K562 (cell line): ENCODE measurements at regions not wholly inside any gene's neighbourhood (a gene's known extent, or its start where the extent isn't known, plus 50 kb on each side); places are given as distances from the start of the nearest gene placed in this dataset.
A peak's percentile ranks its signal among the peaks of the same experiment; 100 is the strongest.

Source experiments
- ATAC-seq: fragments of 200-7000 bp; cut with Tn5 transposase; 3 replicates; pipeline ENCODE4 v1.9.1; 2020; ENCODE audit warnings: moderate library complexity
- BruUV-seq: library from RNA; stranded (reverse); fragments of 400-500 nt; replicated peaks from 2 replicates; lab custom pipeline; 2021; lab: Mats Ljungman, UMichigan
- CTCF ChIA-PET: fragments of 300-600 bp; formaldehyde crosslinking; extraction: SDS; loops from one replicate; lab custom pipeline; 2021; ENCODE audit warnings: low intra/inter-chr PET ratio; lab: Yijun Ruan, JAX
- POLR2A ChIA-PET: fragments of 300-600, 350-650 bp; sonication (Branson Sonifier 250); formaldehyde crosslinking; extraction: SDS; loops from one replicate; lab custom pipeline; 2021; ENCODE audit warnings: antibody characterized with exemption, inconsistent platforms; lab: Yijun Ruan, JAX
- DNase-seq, 4 experiments: peaks; one replicate each; pipeline versions ENCODE4 v3.0.0 to v3.0.0-alpha.2; 2011 to 2018; ENCODE audit warnings: low spot score in 3 of 4, mixed read lengths in 3 of 4; ENCODE audit errors: extremely low read depth in 1 of 4
- FAIRE-seq: peaks from 2 replicates; lab custom pipeline; 2011; peaks lifted over from hg19 to GRCh38; lab: Jason Lieb, UNC
- H2AFZ ChIP-seq: 2 replicates; pipeline ENCODE4 v1.6.0; 2011; ENCODE audit warnings: low read depth, low read length, control low read depth, inconsistent platforms
- H3K27ac ChIP-seq: fragments of 200-600 bp; 3 replicates; pipeline ENCODE4 v1.8.0; 2011; ENCODE audit warnings: low read depth, mild to moderate bottlenecking, control low read depth, inconsistent platforms, low read length, moderate library complexity, mixed read lengths; ENCODE audit errors: extremely low read depth
- H3K27me3 ChIP-seq, 2 experiments: fragments of 300-600 bp in 1 of 2; 2 replicates in 1 of 2; 3 replicates in 1 of 2; pipeline versions ENCODE4 v1.6.0 to v1.8.0; 2011; ENCODE audit warnings: inconsistent platforms in 2 of 2, low read length in 2 of 2, mild to moderate bottlenecking in 1 of 2, mixed read lengths in 1 of 2, moderate library complexity in 1 of 2; ENCODE audit not compliant: control insufficient read depth in 2 of 2, insufficient read depth in 2 of 2
- H3K36me3 ChIP-seq: fragments of 300-600 bp; 3 replicates; pipeline ENCODE4 v1.8.0; 2011; ENCODE audit warnings: mild to moderate bottlenecking, low read length, inconsistent platforms; ENCODE audit not compliant: control insufficient read depth, insufficient read depth
- H3K4me1 ChIP-seq, 2 experiments: fragments of 200-600 bp in 1 of 2; replicated peaks in 1 of 2; 2 replicates in 1 of 2; 3 replicates in 1 of 2; pipeline versions ENCODE4 v1.5.1 to v1.8.0; 2011; ENCODE audit warnings: inconsistent platforms in 2 of 2, low read length in 2 of 2, mild to moderate bottlenecking in 1 of 2, mixed read lengths in 1 of 2, moderate library complexity in 1 of 2; ENCODE audit not compliant: control insufficient read depth in 2 of 2, insufficient read depth in 2 of 2
- H3K4me2 ChIP-seq: 2 replicates; pipeline ENCODE4 v1.6.1; 2011; ENCODE audit warnings: low read length, control low read depth, inconsistent platforms, mixed read lengths; ENCODE audit not compliant: insufficient read depth
- H3K4me3 ChIP-seq: fragments of 200-600 bp; sonication (generic), shearing (Covaris generic); 2 replicates; pipeline ENCODE4 v1.5.1; 2016; ENCODE audit warnings: control low read depth, inconsistent platforms
- H3K79me2 ChIP-seq: fragments of 200-600 bp; 3 replicates; pipeline ENCODE4 v1.8.0; 2011; ENCODE audit warnings: low read length, inconsistent platforms; ENCODE audit not compliant: control insufficient read depth, insufficient read depth
- H3K9ac ChIP-seq, 2 experiments: 2 replicates each; pipeline versions ENCODE4 v1.6.0 to v1.6.1; 2011; ENCODE audit warnings: low read depth in 2 of 2, low read length in 2 of 2, control low read depth in 1 of 2, inconsistent platforms in 1 of 2, mild to moderate bottlenecking in 1 of 2, mixed read lengths in 1 of 2; ENCODE audit not compliant: insufficient read depth in 1 of 2
- H3K9me1 ChIP-seq: one replicate; pipeline ENCODE4 v1.6.0; 2011; ENCODE audit warnings: inconsistent platforms, mild to moderate bottlenecking, low read length, moderate library complexity; ENCODE audit not compliant: control insufficient read depth, insufficient read depth
- H3K9me3 ChIP-seq: replicated peaks from 2 replicates; pipeline ENCODE4 v1.5.1; 2011; ENCODE audit warnings: low read depth, low read length, inconsistent platforms; ENCODE audit not compliant: control insufficient read depth, insufficient read depth
- H4K20me1 ChIP-seq: replicated peaks from 2 replicates; pipeline ENCODE4 v1.6.1; 2011; ENCODE audit warnings: low read length, inconsistent platforms, mixed read lengths; ENCODE audit not compliant: control insufficient read depth, insufficient read depth
- ELF1 ChIP-seq: fragments of 200-800 bp; sonication (Bioruptor generic); IDR thresholded peaks from 2 replicates; pipeline ENCODE4 v1.6.1; 2016; ENCODE audit warnings: missing genetic modification characterization, missing compliant biosample characterization
- HSF4 ChIP-seq: fragments of 250-450 bp; sonication (Bioruptor Pico); IDR thresholded peaks from 2 replicates; pipeline ENCODE4 v2.1.2; 2022; ENCODE audit warnings: mild to moderate bottlenecking, moderate library complexity, borderline replicate concordance
- ZMIZ1 ChIP-seq, 2 experiments: fragments of 150-350 bp in 1 of 2; IDR thresholded peaks; 2 replicates each; pipeline ENCODE4 v1.6.1; 2012 to 2016; ENCODE audit warnings: low read depth in 2 of 2, low read length in 2 of 2, mild to moderate bottlenecking in 1 of 2, moderate library complexity in 1 of 2
- ZNF316 ChIP-seq: fragments of 450-650 bp; IDR thresholded peaks from 2 replicates; pipeline ENCODE4 v1.6.1; 2016
- WGBS: fragments of 100-300 bp; shearing (Covaris generic); methylation state at CpG from one replicate; pipeline ENCODE4 v1.1.6; 2016; ENCODE audit warnings: low coverage, mixed read lengths; ENCODE audit not compliant: insufficient coverage; ENCODE audit errors: missing lambda C conversion rate; 5-methylcytosine and 5-hydroxymethylcytosine counted together
- in situ Hi-C: fragments of 300-500 bp; cut with MboI; formaldehyde crosslinking; loops from 4 replicates; pipeline ENCODE4 v1.15.0; 2018; ENCODE audit warnings: inconsistent platforms, mixed read lengths
- intact Hi-C: fragments of 100-400 bp; cut with micrococcal nuclease; formaldehyde crosslinking; loops from 2 replicates; pipeline ENCODE4 v1.14.2; 2022

DNA sequence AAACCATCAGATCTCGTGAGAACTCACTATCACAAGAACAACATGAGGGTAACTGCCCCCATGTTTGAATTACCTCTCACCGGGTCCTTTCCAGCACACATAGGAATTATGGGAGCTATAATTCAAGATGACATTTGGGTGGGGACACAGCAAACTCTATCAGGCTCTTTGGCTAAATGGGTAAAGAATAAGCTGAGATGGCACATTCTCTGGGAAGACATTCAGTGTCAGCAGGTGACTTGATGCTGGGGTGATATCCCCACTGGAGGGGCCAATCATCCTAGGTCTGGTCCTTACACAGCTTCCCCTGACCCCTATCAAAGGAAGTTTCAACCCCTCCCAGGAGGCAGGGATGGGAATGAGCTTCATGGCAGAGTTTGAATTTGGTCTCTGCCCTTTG is 664.0 kb upstream of the EEF2KMT start:
- Histone ChIP-seq H3K4me1 (no peaks in the 10 kb centered on the region), H3K36me3 (no peaks in the 10 kb centered on the region), H3K27me3 (peaks cover 5 to 6% of the 10 kb centered on the region in 2 experiments; a peak in 2 of 5 replicates), H3K4me2 (no peak overlapping the region), H2AFZ (no peak overlapping the region), H3K79me2 (no peaks in the 10 kb centered on the region), H3K9ac (no peak overlapping the region), H3K9me1 (no peaks in the 10 kb centered on the region), H4K20me1 (no peaks in the 10 kb centered on the region), H3K9me3 (no peaks in the 10 kb centered on the region), H3K4me3 (no peak overlapping the region), H3K27ac (no peak overlapping the region)
- POLR2A ChIA-PET: no interaction called here
- no peak for FAIRE-seq
- TF ChIP-seq ZNF316 (0 out of 2 replicates have a peak, but pooled peaks have one; percentile 4), ELF1 (no peak), ZMIZ1 (IDR thresholded peaks at IDR 0.05; ENCODE audit: low read depth in 2 of 2, low read length in 2 of 2) (no peak), HSF4 (CRISPR knock-in tag) (no peak)
- ATAC-seq: no peak
- WGBS: 0% methylated on average over 2 of the region's 2 CpGs
- in situ Hi-C loops: no loop called here
- no TSS peak for BruUV-seq
- CTCF ChIA-PET: no interaction called here
- intact Hi-C loops: no loop called here
- no peak for DNase-seq
